ENCODE measurements at regions not wholly inside any gene's neighbourhood (a gene's known extent, or its start where the extent isn't known, plus 50 kb on each side); places are given as distances from the start of the nearest gene placed in this dataset.

GRCh38 chr2:78963881-78964280 is 61.6 kb upstream of the REG3G start:
- in situ Hi-C loops (cut with MboI; ENCODE audit: low sequenced_read_pairs in 4 of 4): no loop called here
- H3K27ac ChIP-seq: no peak overlapping the region
- DNase-seq: no peak
- TF ChIP-seq POLR2A (IDR thresholded peaks at IDR 0.05) (no peak), CTCF (IDR thresholded peaks at IDR 0.05 in 4 of 5, conservative IDR thresholded peaks at IDR 0.05 in 1 of 5) (no peak)
- no peaks in the 10 kb centered on the region for H3K9me3 ChIP-seq
- ATAC-seq: no peak
- H3K36me3 ChIP-seq: no peaks in the 10 kb centered on the region
- no peak overlapping the region for H3K4me3 ChIP-seq
- H3K4me1 ChIP-seq: no peaks in the 10 kb centered on the region
- intact Hi-C loops (cut with DNase I; ENCODE audit: low total_unique reads): no loop called here
- H3K27me3 ChIP-seq: no peaks in the 10 kb centered on the region

DNA sequence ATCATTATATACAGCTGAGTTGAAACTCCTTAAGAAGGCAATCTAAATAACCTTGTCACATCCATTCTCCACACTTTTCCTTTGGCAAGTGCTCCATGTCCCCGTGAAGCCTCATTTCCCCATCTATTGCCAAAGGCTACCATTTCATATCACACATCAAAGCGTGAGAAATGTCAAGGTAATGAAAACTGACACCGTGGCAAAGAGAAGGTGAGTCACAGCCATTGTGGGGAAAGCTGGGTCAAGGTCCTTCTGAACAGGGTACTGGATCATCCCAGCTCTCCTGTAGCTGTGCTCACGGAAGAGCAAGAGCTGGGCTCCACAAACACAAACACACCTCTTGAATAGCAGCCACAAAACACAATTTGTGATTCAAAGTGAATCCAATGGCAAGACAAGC is 58.2 kb upstream of the REG3G start:
- H3K9me3 ChIP-seq: no peaks in the 10 kb centered on the region
- H3K4me3 ChIP-seq: no peak overlapping the region
- H3K27me3 ChIP-seq: no peaks in the 10 kb centered on the region
- intact Hi-C loops (cut with DNase I; ENCODE audit: low total_unique reads): no loop called here
- no peaks in the 10 kb centered on the region for H3K36me3 ChIP-seq
- in situ Hi-C loops (cut with MboI; ENCODE audit: low sequenced_read_pairs in 4 of 4): no loop called here
- H3K27ac ChIP-seq: no peak overlapping the region
- ATAC-seq: peak in 1 of 2 donors; percentile 11
- DNase-seq: no peak
- TF ChIP-seq CTCF (IDR thresholded peaks at IDR 0.05 in 4 of 5, conservative IDR thresholded peaks at IDR 0.05 in 1 of 5) (no peak), POLR2A (IDR thresholded peaks at IDR 0.05) (no peak)
- H3K4me1 ChIP-seq: no peaks in the 10 kb centered on the region

DNA sequence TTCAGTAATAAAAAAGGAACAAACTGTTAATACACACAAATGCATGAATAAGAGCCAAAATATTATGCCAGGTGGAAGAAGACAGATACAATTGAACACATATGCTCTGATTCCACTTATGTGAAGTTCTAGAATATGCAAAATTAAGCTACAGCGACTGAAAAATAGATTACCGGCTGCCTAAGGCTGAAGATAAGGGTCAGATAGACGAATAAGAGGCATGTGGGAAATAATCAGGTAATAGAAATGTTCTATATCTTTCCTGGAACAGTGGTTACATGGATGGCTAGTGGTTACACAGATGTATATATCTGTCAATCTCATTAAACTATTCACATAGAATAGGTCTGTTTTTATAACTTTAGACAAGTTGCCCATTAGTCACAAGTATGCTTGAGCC is 51.9 kb upstream of the REG3G start:
- intact Hi-C loops (cut with DNase I; ENCODE audit: low total_unique reads): no loop called here
- H3K36me3 ChIP-seq: no peaks in the 10 kb centered on the region
- TF ChIP-seq POLR2A (IDR thresholded peaks at IDR 0.05) (no peak), CTCF (IDR thresholded peaks at IDR 0.05 in 4 of 5, conservative IDR thresholded peaks at IDR 0.05 in 1 of 5) (no peak)
- H3K4me3 ChIP-seq: no peak overlapping the region
- no peaks in the 10 kb centered on the region for H3K27me3 ChIP-seq
- no peaks in the 10 kb centered on the region for H3K9me3 ChIP-seq
- H3K4me1 ChIP-seq: no peaks in the 10 kb centered on the region
- in situ Hi-C loops (cut with MboI; ENCODE audit: low sequenced_read_pairs in 4 of 4): no loop called here
- DNase-seq (no peak), ATAC-seq (no peak)
- H3K27ac ChIP-seq: no peak overlapping the region
